NCI-H146 (cell line): ENCODE measurements at regions not wholly inside any gene's neighbourhood (a gene's known extent, or its start where the extent isn't known, plus 50 kb on each side); places are given as distances from the start of the nearest gene placed in this dataset.

Experiments used
- DNase-seq: peaks from one replicate; lab custom pipeline; 2025; lab: John Stamatoyannopoulos, UW

- DNase-seq, result no peak
Observed at GRCh38 chr5:82807021-82807420, 270.2 kb downstream of the TMEM167A start.

GRCh38 chr5:82806513-82806912 lies 270.7 kb downstream of the TMEM167A start:
- DNase-seq, result no peak

GRCh38 chr5:82804155-82804690 lies 273.0 kb downstream of the TMEM167A start:
- no peak for DNase-seq

- no peak for DNase-seq
Observed at GRCh38 chr5:82802954-82803353, 274.2 kb downstream of the TMEM167A start.

- no peak for DNase-seq
Observed at GRCh38 chr5:82800826-82801225, 276.4 kb downstream of the TMEM167A start.

GRCh38 chr5:82799361-82800077 lies 277.7 kb downstream of the TMEM167A start:
- no peak for DNase-seq

GRCh38 chr5:82798676-82799075 lies 278.5 kb downstream of the TMEM167A start:
- DNase-seq, result no peak

GRCh38 chr5:82796643-82797416 lies 280.4 kb downstream of the TMEM167A start:
- no peak for DNase-seq

GRCh38 chr5:82794876-82795275 lies 282.3 kb downstream of the TMEM167A start:
- no peak for DNase-seq

GRCh38 chr5:82793808-82794419 lies 283.3 kb downstream of the TMEM167A start:
- no peak for DNase-seq

GRCh38 chr5:82792096-82792495 lies 285.1 kb downstream of the TMEM167A start:
- no peak for DNase-seq

GRCh38 chr5:82789095-82789494 lies 288.1 kb downstream of the TMEM167A start:
- DNase-seq, result no peak

GRCh38 chr5:82786748-82787147 lies 290.4 kb downstream of the TMEM167A start:
- DNase-seq, result no peak

- no peak for DNase-seq
Observed at GRCh38 chr5:82785882-82786509, 291.2 kb downstream of the TMEM167A start.

GRCh38 chr5:82785456-82785855 lies 291.7 kb downstream of the TMEM167A start:
- DNase-seq, result no peak

- no peak for DNase-seq
Observed at GRCh38 chr5:82784521-82784920, 292.7 kb downstream of the TMEM167A start.

- no peak for DNase-seq
Observed at GRCh38 chr5:82777106-82777505, 300.1 kb downstream of the TMEM167A start.

GRCh38 chr5:82772281-82772680 lies 304.9 kb downstream of the TMEM167A start:
- no peak for DNase-seq

GRCh38 chr5:82766206-82766605 lies 311.0 kb downstream of the TMEM167A start:
- no peak for DNase-seq

GRCh38 chr5:82765765-82766164 lies 311.4 kb downstream of the TMEM167A start:
- no peak for DNase-seq

GRCh38 chr5:82760856-82761255 lies 316.3 kb downstream of the TMEM167A start:
- no peak for DNase-seq

- DNase-seq, result no peak
Observed at GRCh38 chr5:82758881-82759280, 318.3 kb downstream of the TMEM167A start.
